Suprapubic skin (tissue), 4 donors: ENCODE measurements at regions not wholly inside any gene's neighbourhood (a gene's known extent, or its start where the extent isn't known, plus 50 kb on each side); places are given as distances from the start of the nearest gene placed in this dataset.

Source experiments
- EP300 ChIP-seq: sonication (generic); formaldehyde crosslinking; IDR thresholded peaks from one replicate; pipeline ENCODE4 v1.6.1; 2017; ENCODE audit warnings: antibody characterized with exemption
- POLR2A ChIP-seq, 2 donors: fragments of 450-650 bp; IDR thresholded peaks; one replicate each; pipeline ENCODE4 v1.6.1; 2017; ENCODE audit warnings: antibody characterized with exemption in 2 of 2, mild to moderate bottlenecking in 2 of 2, moderate library complexity in 2 of 2
- POLR2AphosphoS5 ChIP-seq, 3 donors: sonication (generic); formaldehyde crosslinking; IDR thresholded peaks; one replicate each; pipeline ENCODE4 v1.6.1; 2017; ENCODE audit warnings: antibody characterized with exemption in 3 of 3
- TF ChIP-seq, protein P1 (sequence below), 2 donors: fragments of 200-600 bp in 1 of 2; fragments of 450-650 bp in 1 of 2; sonication (generic) in 1 of 2; IDR thresholded peaks; one replicate each; pipeline ENCODE4 v1.5.1; 2016 to 2019; ENCODE audit warnings: antibody characterized with exemption in 2 of 2, mild to moderate bottlenecking in 1 of 2, moderate library complexity in 1 of 2

- no peak for TF ChIP-seq EP300
- TF ChIP-seq, protein P1, sequence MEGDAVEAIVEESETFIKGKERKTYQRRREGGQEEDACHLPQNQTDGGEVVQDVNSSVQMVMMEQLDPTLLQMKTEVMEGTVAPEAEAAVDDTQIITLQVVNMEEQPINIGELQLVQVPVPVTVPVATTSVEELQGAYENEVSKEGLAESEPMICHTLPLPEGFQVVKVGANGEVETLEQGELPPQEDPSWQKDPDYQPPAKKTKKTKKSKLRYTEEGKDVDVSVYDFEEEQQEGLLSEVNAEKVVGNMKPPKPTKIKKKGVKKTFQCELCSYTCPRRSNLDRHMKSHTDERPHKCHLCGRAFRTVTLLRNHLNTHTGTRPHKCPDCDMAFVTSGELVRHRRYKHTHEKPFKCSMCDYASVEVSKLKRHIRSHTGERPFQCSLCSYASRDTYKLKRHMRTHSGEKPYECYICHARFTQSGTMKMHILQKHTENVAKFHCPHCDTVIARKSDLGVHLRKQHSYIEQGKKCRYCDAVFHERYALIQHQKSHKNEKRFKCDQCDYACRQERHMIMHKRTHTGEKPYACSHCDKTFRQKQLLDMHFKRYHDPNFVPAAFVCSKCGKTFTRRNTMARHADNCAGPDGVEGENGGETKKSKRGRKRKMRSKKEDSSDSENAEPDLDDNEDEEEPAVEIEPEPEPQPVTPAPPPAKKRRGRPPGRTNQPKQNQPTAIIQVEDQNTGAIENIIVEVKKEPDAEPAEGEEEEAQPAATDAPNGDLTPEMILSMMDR (IDR thresholded peaks at IDR 0.05): no peak
- TF ChIP-seq POLR2A (IDR thresholded peaks at IDR 0.05): no peak
- no peak for TF ChIP-seq POLR2AphosphoS5 (IDR thresholded peaks at IDR 0.05)
Observed at GRCh38 chr6:882084-882598, 189.2 kb upstream of the EXOC2 start.
